ENCODE measurements at regions not wholly inside any gene's neighbourhood (a gene's known extent, or its start where the extent isn't known, plus 50 kb on each side); places are given as distances from the start of the nearest gene placed in this dataset.
"Not testable (repeated sequence)": the region's sequence is repeated elsewhere in the genome, so short reads cannot be mapped to it uniquely, and the experiment has no call there.

GRCh38 chr5:18394443-18394804 is 760.2 kb downstream of the TAF11L14 start:
- no peak for FAIRE-seq
- no peak for DNase-seq (ENCODE audit: insufficient read length)
- TF ChIP-seq POLR2AphosphoS5 (IDR thresholded peaks at IDR 0.05; ENCODE audit: low read depth, low read length) (no peak), TAF1 (IDR thresholded peaks at IDR 0.05; ENCODE audit: borderline replicate concordance, low read depth, low read length) (no peak), POLR2A (IDR thresholded peaks at IDR 0.05; ENCODE audit: low read depth, low read length) (no peak)

GRCh38 chr5:18395126-18396110 is 761.2 kb downstream of the TAF11L14 start:
- FAIRE-seq (no peak), DNase-seq (ENCODE audit: insufficient read length) (no peak)
- TF ChIP-seq TAF1 (IDR thresholded peaks at IDR 0.05; ENCODE audit: borderline replicate concordance, low read depth, low read length) (no peak), POLR2AphosphoS5 (IDR thresholded peaks at IDR 0.05; ENCODE audit: low read depth, low read length) (no peak), POLR2A (IDR thresholded peaks at IDR 0.05; ENCODE audit: low read depth, low read length) (no peak)

- DNase-seq (ENCODE audit: insufficient read length), result no peak
- no peak for TF ChIP-seq TAF1 (IDR thresholded peaks at IDR 0.05; ENCODE audit: borderline replicate concordance, low read depth, low read length)
- no peak for TF ChIP-seq POLR2AphosphoS5 (IDR thresholded peaks at IDR 0.05; ENCODE audit: low read depth, low read length)
- no peak for TF ChIP-seq POLR2A (IDR thresholded peaks at IDR 0.05; ENCODE audit: low read depth, low read length)
- no peak for FAIRE-seq
Measured at GRCh38 chr5:18397371-18397770, 763.1 kb downstream of the TAF11L14 start.

GRCh38 chr5:18397891-18398290 is 763.6 kb downstream of the TAF11L14 start:
- TF ChIP-seq POLR2A (IDR thresholded peaks at IDR 0.05; ENCODE audit: low read depth, low read length), result no peak
- TF ChIP-seq TAF1 (IDR thresholded peaks at IDR 0.05; ENCODE audit: borderline replicate concordance, low read depth, low read length), result no peak
- no peak for TF ChIP-seq POLR2AphosphoS5 (IDR thresholded peaks at IDR 0.05; ENCODE audit: low read depth, low read length)
- DNase-seq (ENCODE audit: insufficient read length) (no peak), FAIRE-seq (no peak)

GRCh38 chr5:18399461-18400327 is 765.4 kb downstream of the TAF11L14 start:
- not testable (repeated sequence) for FAIRE-seq; DNase-seq (ENCODE audit: insufficient read length)

- DNase-seq (ENCODE audit: insufficient read length), result no peak
- FAIRE-seq, result no peak
- TF ChIP-seq POLR2A (IDR thresholded peaks at IDR 0.05; ENCODE audit: low read depth, low read length) (no peak), POLR2AphosphoS5 (IDR thresholded peaks at IDR 0.05; ENCODE audit: low read depth, low read length) (no peak), TAF1 (IDR thresholded peaks at IDR 0.05; ENCODE audit: borderline replicate concordance, low read depth, low read length) (no peak)
Measured at GRCh38 chr5:18403141-18403540, 768.9 kb downstream of the TAF11L14 start.

GRCh38 chr5:18403941-18404438 is 769.7 kb downstream of the TAF11L14 start:
- no peak for FAIRE-seq
- TF ChIP-seq POLR2AphosphoS5 (IDR thresholded peaks at IDR 0.05; ENCODE audit: low read depth, low read length) (no peak), POLR2A (IDR thresholded peaks at IDR 0.05; ENCODE audit: low read depth, low read length) (no peak)
- no peak for DNase-seq (ENCODE audit: insufficient read length)

GRCh38 chr5:18420711-18421110 is 786.5 kb downstream of the TAF11L14 start:
- FAIRE-seq (no peak), DNase-seq (ENCODE audit: insufficient read length) (no peak)
- TF ChIP-seq POLR2AphosphoS5 (IDR thresholded peaks at IDR 0.05; ENCODE audit: low read depth, low read length) (no peak), TAF1 (IDR thresholded peaks at IDR 0.05; ENCODE audit: borderline replicate concordance, low read depth, low read length) (no peak), POLR2A (IDR thresholded peaks at IDR 0.05; ENCODE audit: low read depth, low read length) (no peak)

- FAIRE-seq (no peak), DNase-seq (ENCODE audit: insufficient read length) (no peak)
- no peak for TF ChIP-seq POLR2A (IDR thresholded peaks at IDR 0.05; ENCODE audit: low read depth, low read length)
- no peak for TF ChIP-seq POLR2AphosphoS5 (IDR thresholded peaks at IDR 0.05; ENCODE audit: low read depth, low read length)
Measured at GRCh38 chr5:18433336-18433735, 799.1 kb downstream of the TAF11L14 start.

GRCh38 chr5:18438126-18438525 is 803.9 kb downstream of the TAF11L14 start:
- no peak for FAIRE-seq
- no peak for TF ChIP-seq POLR2A (IDR thresholded peaks at IDR 0.05; ENCODE audit: low read depth, low read length)
- DNase-seq (ENCODE audit: insufficient read length), result no peak

- TF ChIP-seq TAF1 (IDR thresholded peaks at IDR 0.05; ENCODE audit: borderline replicate concordance, low read depth, low read length) (no peak), POLR2AphosphoS5 (IDR thresholded peaks at IDR 0.05; ENCODE audit: low read depth, low read length) (no peak), POLR2A (IDR thresholded peaks at IDR 0.05; ENCODE audit: low read depth, low read length) (no peak)
- FAIRE-seq (no peak), DNase-seq (ENCODE audit: insufficient read length) (no peak)
Measured at GRCh38 chr5:18455521-18455920, 821.3 kb downstream of the TAF11L14 start.

GRCh38 chr5:18457255-18457654 is 823.0 kb downstream of the TAF11L14 start:
- DNase-seq (ENCODE audit: insufficient read length) (no peak), FAIRE-seq (no peak)
- TF ChIP-seq POLR2AphosphoS5 (IDR thresholded peaks at IDR 0.05; ENCODE audit: low read depth, low read length) (no peak), POLR2A (IDR thresholded peaks at IDR 0.05; ENCODE audit: low read depth, low read length) (no peak), TAF1 (IDR thresholded peaks at IDR 0.05; ENCODE audit: borderline replicate concordance, low read depth, low read length) (no peak)

All from GM12892 (cell line).